Breast epithelium (tissue), 4 donors: ENCODE measurements at regions not wholly inside any gene's neighbourhood (a gene's known extent, or its start where the extent isn't known, plus 50 kb on each side); places are given as distances from the start of the nearest gene placed in this dataset.

Experiments
- DNase-seq, 2 donors: peaks; one replicate each; pipeline ENCODE4 v3.0.0-alpha.2; 2019; ENCODE audit warnings: low spot score in 2 of 2
- H3K27ac ChIP-seq, 2 donors: fragments of 200-600 bp; sonication (generic) in 1 of 2; one replicate each; pipeline ENCODE4 v1.5.1; 2016 to 2019; ENCODE audit warnings: mild to moderate bottlenecking in 1 of 2
- H3K27me3 ChIP-seq, 2 donors: fragments of 200-600 bp; sonication (generic) in 1 of 2; one replicate each; pipeline versions ENCODE4 v1.5.1 to v1.6.0; 2017 to 2019; ENCODE audit warnings: control low read depth in 1 of 2, mild to moderate bottlenecking in 1 of 2
- H3K36me3 ChIP-seq: fragments of 200-600 bp; one replicate; pipeline ENCODE4 v1.5.1; 2019
- H3K4me1 ChIP-seq, 2 donors: fragments of 200-600 bp; sonication (generic); one replicate each; pipeline ENCODE4 v1.5.1; 2016 to 2019; ENCODE audit warnings: control low read depth in 1 of 2
- H3K4me3 ChIP-seq, 3 donors: fragments of 200-600 bp; sonication (generic); 1 replicate in 2 of 3; 2 replicates in 1 of 3; pipeline ENCODE4 v1.5.1; 2016 to 2019; ENCODE audit warnings: mild to moderate bottlenecking in 3 of 3, moderate library complexity in 2 of 3
- H3K9me3 ChIP-seq, 2 donors: fragments of 200-600 bp; sonication (generic) in 1 of 2; one replicate each; pipeline ENCODE4 v1.5.1; 2016 to 2019; ENCODE audit warnings: control low read depth in 1 of 2
- POLR2A ChIP-seq: fragments of 450-650 bp; IDR thresholded peaks from one replicate; pipeline ENCODE4 v1.6.1; 2016; ENCODE audit warnings: antibody characterized with exemption, mild to moderate bottlenecking, moderate library complexity
- POLR2AphosphoS5 ChIP-seq, 3 donors: sonication (generic); formaldehyde crosslinking; IDR thresholded peaks; one replicate each; pipeline ENCODE4 v1.6.1; 2017; ENCODE audit warnings: antibody characterized with exemption in 3 of 3
- intact Hi-C: fragments of 100-400 bp; cut with DNase I; formaldehyde crosslinking; loops from one replicate; pipeline ENCODE4 v1.15.1; 2023; ENCODE audit warnings: low total_unique reads
- TF ChIP-seq, protein P1 (sequence below), 3 donors: fragments of 450-650 bp; IDR thresholded peaks; one replicate each; pipeline ENCODE4 v1.5.1; 2016 to 2017; ENCODE audit warnings: antibody characterized with exemption in 3 of 3, mild to moderate bottlenecking in 3 of 3, moderate library complexity in 3 of 3

DNA sequence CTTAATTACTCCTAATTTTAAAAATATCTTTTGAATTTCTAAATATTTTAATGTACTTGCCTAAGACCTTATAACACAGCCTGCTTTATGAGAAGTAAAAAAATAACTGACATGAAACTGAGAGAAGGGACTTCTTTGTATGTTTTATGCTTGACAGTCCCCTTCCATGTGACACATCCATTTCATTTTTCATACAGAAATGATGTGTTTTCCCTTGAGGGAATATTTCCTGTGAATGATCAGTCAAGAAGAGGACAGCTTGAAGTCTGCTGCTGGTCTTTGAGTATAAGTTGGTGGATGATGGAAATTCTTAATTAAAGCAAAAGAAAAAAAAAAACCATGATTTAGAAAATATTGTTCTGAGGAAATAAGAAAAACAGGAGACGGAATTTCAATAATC lies 230.4 kb upstream of the KLHL1 start:
- peaks cover 0 to 3% of the 10 kb centered on the region in 2 donors for H3K27me3 ChIP-seq
- H3K27ac ChIP-seq: no peak overlapping the region
- H3K9me3 ChIP-seq: peaks cover 0 to 6% of the 10 kb centered on the region in 2 donors
- TF ChIP-seq, protein P1, sequence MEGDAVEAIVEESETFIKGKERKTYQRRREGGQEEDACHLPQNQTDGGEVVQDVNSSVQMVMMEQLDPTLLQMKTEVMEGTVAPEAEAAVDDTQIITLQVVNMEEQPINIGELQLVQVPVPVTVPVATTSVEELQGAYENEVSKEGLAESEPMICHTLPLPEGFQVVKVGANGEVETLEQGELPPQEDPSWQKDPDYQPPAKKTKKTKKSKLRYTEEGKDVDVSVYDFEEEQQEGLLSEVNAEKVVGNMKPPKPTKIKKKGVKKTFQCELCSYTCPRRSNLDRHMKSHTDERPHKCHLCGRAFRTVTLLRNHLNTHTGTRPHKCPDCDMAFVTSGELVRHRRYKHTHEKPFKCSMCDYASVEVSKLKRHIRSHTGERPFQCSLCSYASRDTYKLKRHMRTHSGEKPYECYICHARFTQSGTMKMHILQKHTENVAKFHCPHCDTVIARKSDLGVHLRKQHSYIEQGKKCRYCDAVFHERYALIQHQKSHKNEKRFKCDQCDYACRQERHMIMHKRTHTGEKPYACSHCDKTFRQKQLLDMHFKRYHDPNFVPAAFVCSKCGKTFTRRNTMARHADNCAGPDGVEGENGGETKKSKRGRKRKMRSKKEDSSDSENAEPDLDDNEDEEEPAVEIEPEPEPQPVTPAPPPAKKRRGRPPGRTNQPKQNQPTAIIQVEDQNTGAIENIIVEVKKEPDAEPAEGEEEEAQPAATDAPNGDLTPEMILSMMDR (IDR thresholded peaks at IDR 0.05): no peak
- no peak for TF ChIP-seq POLR2AphosphoS5 (IDR thresholded peaks at IDR 0.05)
- TF ChIP-seq POLR2A: no peak
- intact Hi-C loops: loop anchor here (10.0 kb wide), 1 partner anchor 1064 kb away; no protein-coding TSS in a partner anchor
- H3K4me3 ChIP-seq: no peak overlapping the region
- H3K36me3 ChIP-seq: no peaks in the 10 kb centered on the region
- H3K4me1 ChIP-seq: no peaks in the 10 kb centered on the region
- DNase-seq: no peak

DNA sequence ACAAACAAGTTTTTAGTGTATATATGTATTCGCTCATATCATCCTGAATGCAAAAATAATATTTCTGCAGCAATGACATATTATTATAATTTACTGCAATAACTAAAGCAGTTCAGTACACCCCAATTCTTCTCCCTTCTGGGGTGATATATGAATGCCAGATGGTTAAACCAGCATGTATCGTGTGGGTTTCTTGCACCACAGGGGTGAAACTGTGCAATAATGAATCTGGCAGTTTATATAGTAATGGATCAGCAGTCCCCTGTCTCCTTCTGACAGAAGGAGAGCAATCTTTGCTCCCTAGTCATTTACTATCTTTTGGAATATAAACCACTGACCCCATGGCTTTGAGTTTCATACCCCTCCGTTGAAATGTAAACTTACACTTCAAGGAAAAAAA lies 228.6 kb upstream of the KLHL1 start:
- H3K27me3 ChIP-seq: peaks cover 0 to 3% of the 10 kb centered on the region in 2 donors
- H3K27ac ChIP-seq: no peak overlapping the region
- no peaks in the 10 kb centered on the region for H3K36me3 ChIP-seq
- peaks cover 0 to 5% of the 10 kb centered on the region in 2 donors for H3K9me3 ChIP-seq
- no peak for DNase-seq
- no peak overlapping the region for H3K4me3 ChIP-seq
- no peaks in the 10 kb centered on the region for H3K4me1 ChIP-seq
- intact Hi-C loops: loop anchor here (10.0 kb wide), 1 partner anchor 1062 kb away; no protein-coding TSS in a partner anchor
- no peak for TF ChIP-seq POLR2AphosphoS5 (IDR thresholded peaks at IDR 0.05)
- TF ChIP-seq POLR2A: no peak
- TF ChIP-seq, protein P1 (IDR thresholded peaks at IDR 0.05): no peak

DNA sequence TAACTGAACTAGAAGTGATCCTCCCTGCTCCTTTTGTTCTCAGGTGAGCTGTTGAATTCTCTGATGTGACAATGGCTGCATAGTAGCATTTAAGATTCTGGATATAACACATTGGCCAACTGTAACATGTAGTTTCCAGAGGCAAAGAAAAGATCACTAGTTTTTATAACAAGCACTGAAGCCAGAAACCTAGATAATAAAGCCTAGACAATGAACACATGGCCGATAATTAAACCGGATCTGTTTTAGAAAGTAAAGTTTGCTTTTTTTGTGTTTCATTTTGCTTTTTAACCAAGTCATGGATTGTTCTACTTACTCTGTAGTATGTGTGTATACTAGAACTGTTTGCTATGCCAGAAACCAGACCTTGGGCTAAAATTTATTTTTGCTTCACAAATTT lies 225.5 kb upstream of the KLHL1 start:
- H3K27ac ChIP-seq: no peak overlapping the region
- DNase-seq: no peak
- no peaks in the 10 kb centered on the region for H3K27me3 ChIP-seq
- no peak overlapping the region for H3K4me3 ChIP-seq
- no peaks in the 10 kb centered on the region for H3K9me3 ChIP-seq
- H3K4me1 ChIP-seq: no peaks in the 10 kb centered on the region
- intact Hi-C loops: loop anchor here (10.0 kb wide), 1 partner anchor 1059 kb away; no protein-coding TSS in a partner anchor
- TF ChIP-seq POLR2AphosphoS5 (IDR thresholded peaks at IDR 0.05) (no peak), POLR2A (no peak)
- TF ChIP-seq, protein P1 (IDR thresholded peaks at IDR 0.05): no peak
- no peaks in the 10 kb centered on the region for H3K36me3 ChIP-seq

DNA sequence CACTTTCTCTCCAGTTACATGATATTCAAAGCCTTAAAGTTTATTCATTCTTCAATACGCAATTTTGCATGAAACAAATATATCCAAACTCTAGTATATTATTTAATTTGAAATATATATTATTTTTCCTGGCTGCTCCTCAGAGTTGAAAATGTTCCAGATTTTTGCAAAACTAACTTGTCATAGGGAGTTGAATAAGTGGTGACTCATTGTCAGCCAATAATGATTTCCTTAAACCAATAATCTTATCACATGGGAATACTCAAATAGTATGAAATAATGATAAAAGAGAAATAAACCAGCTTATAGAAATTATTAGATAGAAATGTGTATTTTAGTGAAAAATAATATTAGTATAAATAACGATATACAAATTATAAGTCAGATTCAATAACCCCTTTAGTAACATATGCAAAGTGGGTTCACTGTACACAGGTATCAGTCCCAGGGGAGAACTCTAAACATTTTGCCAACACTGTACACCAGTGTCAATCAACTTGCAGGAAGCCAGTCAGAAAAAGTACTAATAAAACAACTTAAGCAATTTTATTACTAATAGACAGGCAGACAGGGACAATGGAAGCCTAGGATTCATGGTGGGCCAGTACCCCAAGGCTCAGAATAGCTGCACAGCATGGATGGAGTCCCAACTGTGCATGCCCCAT lies 222.6 kb upstream of the KLHL1 start:
- no peak overlapping the region for H3K27ac ChIP-seq
- H3K27me3 ChIP-seq: no peaks in the 10 kb centered on the region
- DNase-seq: no peak
- TF ChIP-seq POLR2A (no peak), POLR2AphosphoS5 (IDR thresholded peaks at IDR 0.05) (no peak)
- TF ChIP-seq, protein P1 (IDR thresholded peaks at IDR 0.05): no peak
- intact Hi-C loops: loop anchor here (10.0 kb wide), 1 partner anchor 1056 kb away; no protein-coding TSS in a partner anchor
- no peak overlapping the region for H3K4me3 ChIP-seq
- no peaks in the 10 kb centered on the region for H3K4me1 ChIP-seq
- no peaks in the 10 kb centered on the region for H3K9me3 ChIP-seq
- H3K36me3 ChIP-seq: no peaks in the 10 kb centered on the region

DNA sequence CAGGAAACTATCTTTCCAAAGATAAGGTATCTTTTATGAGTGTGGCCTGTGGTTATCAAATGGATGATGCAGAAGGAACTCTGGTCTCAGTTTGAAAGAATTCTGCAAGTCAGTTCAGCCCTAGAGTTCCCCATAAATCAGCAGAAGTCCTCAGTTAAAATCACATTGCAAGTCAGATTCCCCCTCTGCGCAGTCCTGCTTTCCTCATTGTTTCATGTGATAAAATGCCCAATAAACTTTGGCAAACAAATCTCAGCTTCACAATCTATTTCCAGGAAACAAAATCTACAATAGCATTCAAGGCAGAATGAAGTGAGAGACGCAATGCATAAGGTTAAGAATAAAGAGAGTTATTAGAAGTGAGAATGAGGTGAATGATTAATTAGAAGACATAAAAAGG lies 216.3 kb upstream of the KLHL1 start:
- Histone ChIP-seq H3K27me3 (no peaks in the 10 kb centered on the region), H3K36me3 (no peaks in the 10 kb centered on the region), H3K27ac (no peak overlapping the region), H3K4me3 (no peak overlapping the region), H3K9me3 (no peaks in the 10 kb centered on the region), H3K4me1 (no peaks in the 10 kb centered on the region)
- intact Hi-C loops: no loop called here
- no peak for DNase-seq
- TF ChIP-seq POLR2A (no peak), POLR2AphosphoS5 (IDR thresholded peaks at IDR 0.05) (no peak)
- TF ChIP-seq, protein P1 (IDR thresholded peaks at IDR 0.05): no peak
